Esophagus muscularis mucosa (tissue), 3 donors: ENCODE measurements at regions not wholly inside any gene's neighbourhood (a gene's known extent, or its start where the extent isn't known, plus 50 kb on each side); places are given as distances from the start of the nearest gene placed in this dataset.

Experiments used
- CTCF ChIP-seq, 3 experiments: fragments of 200-600 bp in 2 of 3; fragments of 450-650 bp in 1 of 3; sonication (generic) in 2 of 3; IDR thresholded peaks; one replicate each; pipeline ENCODE4 v1.5.1; 2017 to 2019; ENCODE audit warnings: antibody characterized with exemption in 3 of 3, mild to moderate bottlenecking in 2 of 3, moderate library complexity in 1 of 3
- POLR2AphosphoS5 ChIP-seq, 2 donors: sonication (generic); formaldehyde crosslinking; IDR thresholded peaks; one replicate each; pipeline ENCODE4 v1.6.1; 2017; ENCODE audit warnings: antibody characterized with exemption in 2 of 2

- TF ChIP-seq CTCF (IDR thresholded peaks at IDR 0.05) (no peak), POLR2AphosphoS5 (IDR thresholded peaks at IDR 0.05) (no peak)
Observed at GRCh38 chr7:46178661-46179060, 257.6 kb upstream of the IGFBP3 start.
